H9 (cell line): ENCODE measurements at regions not wholly inside any gene's neighbourhood (a gene's known extent, or its start where the extent isn't known, plus 50 kb on each side); places are given as distances from the start of the nearest gene placed in this dataset.

Experiments used
- DNase-seq: peaks from one replicate; pipeline ENCODE4 v3.0.0-alpha.2; 2017
- H2AFZ ChIP-seq: one replicate; pipeline ENCODE4 v1.6.1; 2013; ENCODE audit warnings: mild to moderate bottlenecking, low read length, control low read depth, moderate library complexity
- H2AK5ac ChIP-seq: 2 replicates; pipeline ENCODE4 v1.6.1; 2013; ENCODE audit warnings: low read length, control low read depth, mixed read lengths; ENCODE audit not compliant: insufficient read length
- H2BK120ac ChIP-seq: one replicate; pipeline ENCODE4 v1.6.1; 2013; ENCODE audit warnings: low read depth, mild to moderate bottlenecking, low read length, control low read depth, inconsistent platforms; ENCODE audit not compliant: poor library complexity, severe bottlenecking
- H2BK12ac ChIP-seq: 2 replicates; pipeline ENCODE4 v1.6.1; 2013; ENCODE audit warnings: low read length, control low read depth, mixed read lengths, low read depth; ENCODE audit not compliant: insufficient read length
- H2BK15ac ChIP-seq: 2 replicates; pipeline ENCODE4 v1.6.1; 2013; ENCODE audit warnings: low read depth, low read length, control low read depth
- H2BK20ac ChIP-seq: one replicate; pipeline ENCODE4 v1.6.1; 2013; ENCODE audit warnings: low read depth, mild to moderate bottlenecking, low read length, control low read depth, inconsistent platforms; ENCODE audit not compliant: poor library complexity, severe bottlenecking
- H2BK5ac ChIP-seq: 2 replicates; pipeline ENCODE4 v1.6.1; 2013; ENCODE audit warnings: low read length, control low read depth, mixed read lengths; ENCODE audit not compliant: insufficient read length
- H3K14ac ChIP-seq: 2 replicates; pipeline ENCODE4 v1.6.1; 2013; ENCODE audit warnings: low read length, control low read depth; ENCODE audit not compliant: insufficient read depth
- H3K18ac ChIP-seq: 2 replicates; pipeline ENCODE4 v1.6.1; 2013; ENCODE audit warnings: low read depth, mild to moderate bottlenecking, mixed read lengths, low read length, control low read depth; ENCODE audit not compliant: insufficient read length
- H3K23ac ChIP-seq: 2 replicates; pipeline ENCODE4 v1.6.1; 2013; ENCODE audit warnings: low read length, control low read depth, mixed read lengths, low read depth; ENCODE audit not compliant: insufficient read length
- H3K23me2 ChIP-seq: 2 replicates; pipeline ENCODE4 v1.6.1; 2013; ENCODE audit warnings: low read depth, mild to moderate bottlenecking, mixed read lengths, low read length, control low read depth; ENCODE audit not compliant: insufficient read length, poor library complexity, severe bottlenecking
- H3K27ac ChIP-seq: 2 replicates; pipeline ENCODE4 v1.5.1; 2013; ENCODE audit warnings: low read length, control low read depth, mixed read lengths, low read depth; ENCODE audit not compliant: insufficient read length
- H3K27me3 ChIP-seq: 2 replicates; pipeline ENCODE4 v1.6.1; 2013; ENCODE audit warnings: low read length, control low read depth, inconsistent platforms; ENCODE audit not compliant: insufficient read depth
- H3K4ac ChIP-seq: 2 replicates; pipeline ENCODE4 v1.6.1; 2013; ENCODE audit warnings: low read depth, mild to moderate bottlenecking, control low read depth, inconsistent platforms, low read length, moderate library complexity
- H3K4me1 ChIP-seq: 2 replicates; pipeline ENCODE4 v1.6.1; 2013; ENCODE audit warnings: low read length, control low read depth, inconsistent platforms; ENCODE audit not compliant: insufficient read depth
- H3K4me2 ChIP-seq: 2 replicates; pipeline ENCODE4 v1.6.1; 2013; ENCODE audit warnings: low read length, control low read depth, mixed read lengths; ENCODE audit not compliant: insufficient read length, insufficient read depth
- H3K56ac ChIP-seq: 2 replicates; pipeline ENCODE4 v1.6.1; 2013; ENCODE audit warnings: low read depth, mild to moderate bottlenecking, mixed read lengths, low read length, control low read depth; ENCODE audit not compliant: insufficient read length
- H3K79me1 ChIP-seq: 2 replicates; pipeline ENCODE4 v1.6.1; 2013; ENCODE audit warnings: low read depth, mild to moderate bottlenecking, moderate library complexity, low read length, control low read depth, inconsistent platforms; ENCODE audit not compliant: insufficient read depth, poor library complexity, severe bottlenecking
- H3K79me2 ChIP-seq: 2 replicates; pipeline ENCODE4 v1.6.1; 2013; ENCODE audit warnings: low read length, control low read depth, inconsistent platforms; ENCODE audit not compliant: insufficient read depth
- H3K9ac ChIP-seq: 2 replicates; pipeline ENCODE4 v1.6.1; 2013; ENCODE audit warnings: low read length, control low read depth, mixed read lengths; ENCODE audit not compliant: insufficient read length; ENCODE audit errors: extremely low read depth
- H3K9me3 ChIP-seq: one replicate; pipeline ENCODE4 v1.6.1; 2013; ENCODE audit warnings: low read depth, low read length, inconsistent platforms; ENCODE audit not compliant: control insufficient read depth
- H3T11ph ChIP-seq: one replicate; pipeline ENCODE4 v1.6.1; 2013; ENCODE audit warnings: mild to moderate bottlenecking, low read length, control low read depth, inconsistent platforms
- H4K20me1 ChIP-seq: one replicate; pipeline ENCODE4 v1.6.1; 2013; ENCODE audit not compliant: control insufficient read depth, insufficient read length, insufficient read depth
- H4K5ac ChIP-seq: 2 replicates; pipeline ENCODE4 v1.6.1; 2013; ENCODE audit warnings: low read depth, mild to moderate bottlenecking, mixed read lengths, low read length, control low read depth; ENCODE audit not compliant: insufficient read length
- H4K8ac ChIP-seq: replicated peaks from 2 replicates; pipeline ENCODE4 v1.6.1; 2013; ENCODE audit warnings: low read length, control low read depth, mixed read lengths, low read depth; ENCODE audit not compliant: insufficient read length
- H4K91ac ChIP-seq: 2 replicates; pipeline ENCODE4 v1.6.1; 2013; ENCODE audit warnings: low read depth, mild to moderate bottlenecking, moderate library complexity, mixed read lengths, low read length, control low read depth; ENCODE audit not compliant: insufficient read length
- H3K27ac Mint-ChIP-seq, 3 experiments: 2 replicates in 2 of 3; 3 replicates in 1 of 3; pipeline ENCODE4 v1.8.0; 2020 to 2021; ENCODE audit warnings: mixed read lengths in 3 of 3, mild to moderate bottlenecking in 1 of 3, moderate library complexity in 1 of 3
- H3K27me3 Mint-ChIP-seq: 2 replicates; pipeline ENCODE4 v1.8.0; 2021; ENCODE audit warnings: low read depth, mild to moderate bottlenecking, moderate library complexity, mixed read lengths
- H3K36me3 Mint-ChIP-seq, 3 experiments: 2 replicates in 2 of 3; 3 replicates in 1 of 3; pipeline ENCODE4 v1.8.0; 2020 to 2021; ENCODE audit warnings: low read depth in 3 of 3, mixed read lengths in 3 of 3; ENCODE audit not compliant: insufficient read depth in 1 of 3
- H3K4me1 Mint-ChIP-seq, 2 experiments: 2 replicates each; pipeline ENCODE4 v1.8.0; 2020; ENCODE audit warnings: mixed read lengths in 2 of 2
- H3K4me3 Mint-ChIP-seq, 2 experiments: 2 replicates in 1 of 2; 3 replicates in 1 of 2; pipeline ENCODE4 v1.8.0; 2020 to 2021; ENCODE audit warnings: mild to moderate bottlenecking in 2 of 2, mixed read lengths in 2 of 2, moderate library complexity in 1 of 2
- H3K9me3 Mint-ChIP-seq, 2 experiments: 2 replicates in 1 of 2; 3 replicates in 1 of 2; pipeline ENCODE4 v1.8.0; 2020; ENCODE audit warnings: mild to moderate bottlenecking in 2 of 2, mixed read lengths in 2 of 2, moderate library complexity in 1 of 2
- CTCF ChIP-seq: fragments of 200-600 bp; sonication (generic); conservative IDR thresholded peaks from 3 replicates; pipeline ENCODE4 v1.8.0; 2021; ENCODE audit warnings: antibody characterized with exemption, mild to moderate bottlenecking
- WGBS: extraction: QIAGEN DNeasy Blood & Tissue Kit; methylation state at CpG from one replicate; pipeline ENCODE4 v1.1.7; 2013; ENCODE audit warnings: missing lambda C conversion rate, low lambda C conversion rate, mixed read lengths; ENCODE audit not compliant: insufficient read length; ENCODE audit errors: extremely low coverage; 5-methylcytosine and 5-hydroxymethylcytosine counted together

DNA sequence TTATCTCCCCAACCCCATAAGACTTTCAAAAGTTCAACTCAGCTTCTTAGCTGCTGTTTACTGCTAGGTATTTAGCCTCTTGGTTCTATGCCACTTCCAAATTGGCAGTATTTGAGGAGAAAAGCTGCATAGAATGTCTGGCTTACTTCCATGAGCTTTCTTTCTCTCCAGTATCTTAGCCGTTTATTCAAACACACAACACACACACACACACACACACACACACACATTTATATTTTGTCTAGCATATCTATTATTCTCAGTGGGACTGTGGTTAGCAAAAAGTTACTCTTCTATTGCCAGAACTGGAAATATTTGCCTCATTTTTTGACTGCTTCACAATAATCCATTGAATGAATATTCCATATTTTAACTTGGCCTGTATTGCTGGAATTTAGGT lies 634.2 kb upstream of the IMPG1 start:
- Mint-ChIP-seq H3K36me3 (no peaks in the 10 kb centered on the region; a peak in 1 of 7 replicates), H3K27me3 (peaks cover 10% of the 10 kb centered on the region), H3K27ac (no peak overlapping the region), H3K4me1 (peaks cover 0 to 4% of the 10 kb centered on the region in 2 experiments; a peak in 1 of 4 replicates), H3K9me3 (no peaks in the 10 kb centered on the region), H3K4me3 (no peak overlapping the region)
- H3K56ac ChIP-seq, result no peak overlapping the region
- H4K8ac ChIP-seq, result no peak overlapping the region
- no peaks in the 10 kb centered on the region for H3K79me2 ChIP-seq
- no peak overlapping the region for H2BK5ac ChIP-seq
- H3K9ac ChIP-seq, result no peak overlapping the region
- H4K5ac ChIP-seq, result no peak overlapping the region
- H4K91ac ChIP-seq, result no peak overlapping the region
- no peak overlapping the region for H2BK15ac ChIP-seq
- H3K23ac ChIP-seq, result no peak overlapping the region
- no peaks in the 10 kb centered on the region; the same call in 1 of the 2 replicates for H3K4me1 ChIP-seq
- H3K14ac ChIP-seq, result no peak overlapping the region
- no peak overlapping the region for H3K27ac ChIP-seq
- no peak overlapping the region for H2AFZ ChIP-seq
- H3K4ac ChIP-seq, result no peak overlapping the region
- no peak overlapping the region for H2BK120ac ChIP-seq
- no peak overlapping the region for H3T11ph ChIP-seq
- H2AK5ac ChIP-seq, result no peak overlapping the region
- no peaks in the 10 kb centered on the region for H3K23me2 ChIP-seq
- no peak for TF ChIP-seq CTCF
- H3K27me3 ChIP-seq, result no peaks in the 10 kb centered on the region
- no peak overlapping the region for H3K4me2 ChIP-seq
- H4K20me1 ChIP-seq, result no peaks in the 10 kb centered on the region
- H3K79me1 ChIP-seq, result no peaks in the 10 kb centered on the region
- no peak overlapping the region for H3K18ac ChIP-seq
- H2BK12ac ChIP-seq, result no peak overlapping the region
- no peaks in the 10 kb centered on the region for H3K9me3 ChIP-seq
- DNase-seq, result no peak
- no peak overlapping the region for H2BK20ac ChIP-seq
- WGBS, result no CpG with 5 or more reads among the region's 1 CpG
